ENCODE measurements at regions not wholly inside any gene's neighbourhood (a gene's known extent, or its start where the extent isn't known, plus 50 kb on each side); places are given as distances from the start of the nearest gene placed in this dataset.

DNA sequence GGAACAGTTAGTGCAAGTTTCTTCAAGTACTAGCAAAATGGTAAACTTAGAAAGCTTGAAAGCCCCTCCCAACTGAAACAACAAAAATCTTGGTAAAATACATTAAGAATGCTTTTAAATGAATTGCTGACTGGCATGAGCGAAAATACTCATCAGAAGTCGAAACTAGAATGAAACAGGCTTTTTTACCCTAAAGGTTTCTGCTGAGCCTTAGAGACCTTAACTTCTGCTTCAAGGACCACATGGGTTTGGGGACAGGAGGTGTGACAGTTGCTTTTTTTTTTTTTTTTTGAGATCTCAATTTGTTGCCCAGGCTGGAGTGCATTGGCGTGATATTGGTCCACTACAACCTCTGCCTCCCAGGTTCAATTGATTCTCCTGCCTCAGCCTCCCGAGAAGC is 100.3 kb downstream of the MTPAP start:
- TF ChIP-seq, protein P1, sequence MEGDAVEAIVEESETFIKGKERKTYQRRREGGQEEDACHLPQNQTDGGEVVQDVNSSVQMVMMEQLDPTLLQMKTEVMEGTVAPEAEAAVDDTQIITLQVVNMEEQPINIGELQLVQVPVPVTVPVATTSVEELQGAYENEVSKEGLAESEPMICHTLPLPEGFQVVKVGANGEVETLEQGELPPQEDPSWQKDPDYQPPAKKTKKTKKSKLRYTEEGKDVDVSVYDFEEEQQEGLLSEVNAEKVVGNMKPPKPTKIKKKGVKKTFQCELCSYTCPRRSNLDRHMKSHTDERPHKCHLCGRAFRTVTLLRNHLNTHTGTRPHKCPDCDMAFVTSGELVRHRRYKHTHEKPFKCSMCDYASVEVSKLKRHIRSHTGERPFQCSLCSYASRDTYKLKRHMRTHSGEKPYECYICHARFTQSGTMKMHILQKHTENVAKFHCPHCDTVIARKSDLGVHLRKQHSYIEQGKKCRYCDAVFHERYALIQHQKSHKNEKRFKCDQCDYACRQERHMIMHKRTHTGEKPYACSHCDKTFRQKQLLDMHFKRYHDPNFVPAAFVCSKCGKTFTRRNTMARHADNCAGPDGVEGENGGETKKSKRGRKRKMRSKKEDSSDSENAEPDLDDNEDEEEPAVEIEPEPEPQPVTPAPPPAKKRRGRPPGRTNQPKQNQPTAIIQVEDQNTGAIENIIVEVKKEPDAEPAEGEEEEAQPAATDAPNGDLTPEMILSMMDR (IDR thresholded peaks at IDR 0.05): no peak
- no peak for TF ChIP-seq CREB1 (CRISPR knock-in tag; IDR thresholded peaks at IDR 0.05)
- TF ChIP-seq JUN (CRISPR knock-in tag; IDR thresholded peaks at IDR 0.05): no peak
- TF ChIP-seq KAT7 (CRISPR knock-in tag; IDR thresholded peaks at IDR 0.05; ENCODE audit: borderline replicate concordance): no peak
